Left hindlimb (tissue), 1 donor: ENCODE measurements at regions not wholly inside any gene's neighbourhood (a gene's known extent, or its start where the extent isn't known, plus 50 kb on each side); places are given as distances from the start of the nearest gene placed in this dataset.
"Not testable (repeated sequence)": the region's sequence is repeated elsewhere in the genome, so short reads cannot be mapped to it uniquely, and the experiment has no call there.

Experiments used
- DNase-seq: peaks from one replicate; pipeline ENCODE4 v3.0.0-alpha.2; 2018

DNA sequence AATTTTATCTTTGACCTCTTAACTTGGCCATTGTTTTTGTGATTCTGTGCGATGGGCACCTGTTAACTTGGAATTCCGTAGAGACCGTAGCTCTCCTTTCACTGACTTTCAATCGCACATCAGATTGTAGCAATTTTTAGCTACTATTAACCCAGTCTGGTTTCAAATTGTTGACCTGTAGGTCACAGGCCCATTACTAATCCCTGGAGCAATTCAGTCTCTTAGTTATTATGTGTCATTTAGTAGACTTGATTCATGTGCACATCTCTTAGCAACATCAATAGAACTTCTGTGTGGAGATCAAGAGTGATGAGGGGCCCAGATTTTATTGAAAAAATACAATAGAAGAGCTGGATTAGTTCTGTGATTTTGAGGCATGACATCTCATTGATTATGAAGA is 549.6 kb upstream of the SLC10A2 start:
- no peak for DNase-seq

- DNase-seq = no peak
Measured at GRCh38 chr13:103614761-103615160, 548.5 kb upstream of the SLC10A2 start.

DNA sequence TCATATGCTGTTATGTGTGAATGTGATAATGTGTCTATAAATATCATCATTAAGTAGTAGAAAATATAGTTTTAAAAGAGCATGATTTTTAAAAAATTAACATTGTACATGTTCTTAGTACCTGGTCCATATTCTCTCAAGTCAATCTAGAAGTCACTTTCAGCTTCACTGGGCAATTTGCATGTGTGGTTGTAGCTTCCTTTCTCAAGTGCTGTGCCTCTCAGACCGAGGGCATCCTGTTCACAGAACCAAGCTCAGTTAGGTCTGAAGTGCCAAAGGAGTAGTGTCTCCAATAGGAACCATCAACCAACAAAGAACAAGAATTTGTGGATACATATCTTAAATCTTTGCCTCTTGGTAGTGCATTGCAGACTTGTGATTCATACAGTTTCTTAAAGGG is 541.8 kb upstream of the SLC10A2 start:
- no peak for DNase-seq

DNA sequence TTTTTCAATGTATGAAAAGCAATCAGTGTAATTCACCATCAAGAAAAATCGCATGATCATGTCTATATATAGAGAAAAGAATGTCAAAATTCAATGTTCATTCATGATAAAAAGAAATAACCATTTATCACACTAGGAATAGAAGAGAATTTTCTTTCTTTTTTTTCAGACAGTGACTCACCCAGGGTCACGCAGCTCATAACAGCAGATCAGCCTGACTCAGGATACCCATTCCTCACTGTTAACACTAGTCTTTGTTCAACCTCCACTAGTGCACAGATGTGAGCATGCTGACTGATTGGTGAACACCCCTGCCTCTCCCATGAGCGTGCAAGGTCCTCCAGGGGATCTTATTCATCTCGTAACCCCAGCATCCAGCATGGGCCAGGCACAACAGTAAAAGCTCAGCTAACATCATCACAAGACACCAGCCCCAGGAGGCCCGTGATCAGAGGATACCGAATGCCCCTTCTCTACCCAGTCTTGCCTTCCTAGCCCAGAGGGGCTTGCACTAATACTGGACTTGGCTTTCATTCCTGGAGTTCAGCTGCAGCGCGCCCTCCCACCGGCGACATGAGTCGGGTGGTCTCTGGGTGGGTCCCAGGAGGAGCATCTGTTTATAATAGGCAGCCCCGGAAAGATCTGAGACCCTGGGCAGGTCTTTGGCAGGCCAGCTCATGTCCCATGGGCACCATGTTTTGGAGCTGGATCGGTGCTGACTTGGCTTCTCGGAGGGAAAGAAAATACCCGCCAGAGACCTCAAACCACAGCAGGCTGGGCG is 539.5 kb upstream of the SLC10A2 start:
- no peak for DNase-seq

GRCh38 chr13:103599870-103600269 is 533.7 kb upstream of the SLC10A2 start:
- not testable (repeated sequence) for DNase-seq

- no peak for DNase-seq
Measured at GRCh38 chr13:103598671-103599070, 532.5 kb upstream of the SLC10A2 start.

DNA sequence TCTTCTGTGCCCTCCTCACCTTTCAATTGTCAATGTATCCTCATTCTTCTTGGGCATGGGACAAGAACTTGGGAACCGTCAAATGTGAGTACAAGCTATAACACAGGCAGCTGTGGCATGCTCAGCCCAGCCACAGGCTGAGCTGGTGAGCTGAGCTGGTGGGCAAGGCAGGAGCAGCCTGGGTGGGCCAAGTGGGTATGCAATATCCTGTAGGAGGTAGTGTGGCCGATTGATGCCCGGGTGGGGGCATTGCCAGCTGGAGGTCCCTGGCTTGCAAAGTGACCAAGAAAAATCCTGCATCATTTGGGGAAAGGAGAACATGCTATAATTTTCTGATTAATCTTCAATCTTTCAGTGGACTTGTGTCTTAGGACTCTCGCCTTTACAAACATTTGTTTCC is 507.2 kb upstream of the SLC10A2 start:
- no peak for DNase-seq

GRCh38 chr13:103568314-103568713 is 502.1 kb upstream of the SLC10A2 start:
- no peak for DNase-seq

GRCh38 chr13:103557878-103558277 is 491.7 kb upstream of the SLC10A2 start:
- no peak for DNase-seq

DNA sequence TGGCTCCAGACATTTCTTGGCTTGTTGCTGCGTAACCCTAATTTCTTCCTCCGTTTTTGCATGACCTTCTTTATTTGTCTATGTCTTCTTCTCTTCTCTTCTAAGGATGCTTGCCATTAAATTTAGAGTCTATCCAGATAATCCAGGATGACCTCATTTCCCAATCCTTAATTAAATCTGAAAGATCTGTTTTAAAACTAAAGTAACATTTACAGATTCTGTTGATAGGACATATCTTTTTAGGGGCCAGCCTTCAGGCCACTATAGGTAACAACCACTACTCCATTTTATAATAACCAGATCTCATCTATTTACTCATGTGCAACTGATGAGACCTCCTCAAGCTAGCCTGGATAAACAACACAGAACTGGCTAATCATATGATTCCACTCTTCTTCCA is 490.5 kb upstream of the SLC10A2 start:
- DNase-seq = no peak

GRCh38 chr13:103547914-103548313 is 481.7 kb upstream of the SLC10A2 start:
- DNase-seq = no peak

DNA sequence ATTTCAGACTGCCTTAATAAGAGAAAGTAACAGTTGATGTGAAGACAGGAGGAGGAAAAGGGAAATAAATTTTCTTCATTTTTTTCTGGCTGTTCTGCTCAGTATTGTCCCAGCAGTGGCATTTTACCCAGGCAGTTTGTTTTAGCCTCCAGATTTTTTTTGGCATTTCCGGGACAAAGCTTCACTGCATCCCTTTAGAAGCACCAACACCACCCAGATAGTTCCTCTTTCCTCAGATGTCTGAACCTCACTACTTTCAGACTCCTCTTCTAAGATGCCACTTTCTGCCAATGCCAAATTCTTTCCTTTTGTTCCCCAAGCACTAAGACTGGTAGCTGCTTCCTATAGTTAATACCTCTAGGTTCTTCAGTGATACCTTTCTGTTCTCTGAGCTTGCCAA is 480.1 kb upstream of the SLC10A2 start:
- no peak for DNase-seq

- no peak for DNase-seq
Measured at GRCh38 chr13:103542648-103543047, 476.4 kb upstream of the SLC10A2 start.

- DNase-seq = no peak
Measured at GRCh38 chr13:103540382-103540765, 474.2 kb upstream of the SLC10A2 start.

DNA sequence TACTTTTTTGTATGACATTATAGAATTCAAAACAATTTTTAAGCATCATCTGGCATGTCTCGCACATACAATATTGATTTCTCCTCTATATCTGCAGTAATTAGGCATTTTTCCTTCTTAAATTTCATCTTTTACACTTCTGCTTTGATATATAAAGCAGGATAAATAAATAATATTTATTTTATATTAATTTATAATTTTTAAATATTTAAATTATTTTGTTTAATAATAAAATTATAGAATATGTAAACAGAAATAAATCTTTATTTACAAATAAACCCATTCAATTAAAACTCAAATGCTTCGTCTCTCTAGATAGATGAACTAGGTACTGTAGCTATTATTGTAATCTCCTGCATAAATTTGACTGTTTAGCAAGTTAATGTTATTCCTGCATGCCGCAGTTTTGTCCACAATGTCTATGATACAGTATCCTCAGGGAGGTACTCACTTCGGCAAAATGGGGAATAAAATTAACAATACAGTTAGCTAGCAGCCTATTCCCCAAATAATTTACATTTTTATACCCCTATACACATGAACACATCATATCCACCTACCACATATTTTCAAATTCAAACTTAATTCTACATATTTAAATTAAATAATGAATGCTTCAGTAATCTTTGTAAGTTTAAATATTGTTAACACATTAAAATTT is 473.6 kb upstream of the SLC10A2 start:
- DNase-seq = no peak

DNA sequence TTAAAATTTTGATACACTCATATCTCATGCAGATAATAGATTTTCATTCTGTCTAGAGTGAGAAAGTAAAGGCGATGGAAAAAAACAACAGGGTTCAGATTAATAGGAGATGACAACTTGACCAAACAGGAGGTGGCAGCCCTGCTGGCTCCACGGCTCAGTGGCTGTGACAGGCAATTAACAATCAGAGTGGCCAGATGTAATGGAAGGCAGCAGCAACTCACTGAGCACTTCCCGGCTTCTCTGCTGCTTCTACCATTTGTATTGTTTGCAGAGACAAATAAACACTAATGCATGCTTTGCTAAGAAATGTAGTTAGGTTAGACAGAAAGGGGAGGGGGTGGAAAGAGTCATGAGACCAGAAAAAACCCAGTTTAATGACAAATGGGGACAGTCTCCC is 473.0 kb upstream of the SLC10A2 start:
- no peak for DNase-seq

DNA sequence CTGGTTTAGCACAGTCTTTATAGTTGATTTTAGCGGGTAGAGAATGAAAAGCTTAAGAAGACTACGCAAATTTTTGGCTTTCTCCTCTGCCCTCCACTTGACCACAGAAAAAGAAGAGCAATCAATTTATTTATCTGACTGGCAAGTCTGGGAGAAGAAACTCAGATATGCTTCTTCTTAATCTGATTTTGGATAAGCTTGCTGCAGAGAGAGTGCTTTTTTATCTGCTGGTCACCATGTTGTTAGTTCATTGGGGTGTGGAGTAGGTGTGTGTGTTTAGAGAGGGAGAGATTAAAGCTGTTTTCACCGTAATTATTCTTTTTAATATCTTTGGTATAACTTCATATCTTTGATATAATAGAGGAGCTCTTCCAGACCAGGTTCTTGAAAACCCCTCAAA is 471.4 kb upstream of the SLC10A2 start:
- no peak for DNase-seq

DNA sequence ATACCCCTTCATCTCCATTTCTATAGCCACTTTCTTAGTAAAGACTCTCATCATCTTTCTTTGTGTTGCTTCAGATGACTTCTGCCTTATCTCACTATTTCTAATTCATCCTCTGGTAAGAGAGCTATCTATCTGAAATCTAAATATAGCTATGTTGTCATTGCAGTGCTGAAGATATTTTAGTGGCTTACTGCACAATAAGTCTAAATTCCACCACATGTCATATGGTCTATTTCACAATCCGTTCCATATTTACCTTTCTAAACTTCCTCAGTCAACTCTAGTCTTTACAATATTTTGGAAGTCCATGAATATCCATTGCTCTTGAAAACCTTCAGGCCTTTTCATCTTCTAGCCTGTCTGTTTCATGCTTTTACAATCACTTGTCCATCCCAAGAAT is 465.1 kb upstream of the SLC10A2 start:
- DNase-seq = no peak

- no peak for DNase-seq
Measured at GRCh38 chr13:103528437-103528836, 462.2 kb upstream of the SLC10A2 start.

DNA sequence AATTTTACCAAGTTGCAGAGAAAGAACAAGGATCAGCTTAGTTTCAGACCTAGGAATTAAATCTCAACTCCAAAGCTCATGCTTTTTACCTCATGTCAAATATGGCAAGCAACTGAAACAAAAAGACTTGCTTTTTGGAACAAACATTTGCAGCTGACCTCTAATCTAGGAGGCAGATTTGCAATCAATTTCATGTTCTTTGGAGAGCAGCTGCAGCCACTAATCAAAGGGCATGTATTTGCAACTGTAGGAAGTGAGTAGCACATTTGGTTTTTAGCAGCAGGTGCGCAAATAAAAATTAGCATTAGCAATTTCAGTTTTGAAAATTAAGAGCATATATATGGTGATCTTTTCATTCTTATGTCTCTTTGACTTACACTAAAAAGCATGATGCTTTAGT is 459.3 kb upstream of the SLC10A2 start:
- DNase-seq = no peak

DNA sequence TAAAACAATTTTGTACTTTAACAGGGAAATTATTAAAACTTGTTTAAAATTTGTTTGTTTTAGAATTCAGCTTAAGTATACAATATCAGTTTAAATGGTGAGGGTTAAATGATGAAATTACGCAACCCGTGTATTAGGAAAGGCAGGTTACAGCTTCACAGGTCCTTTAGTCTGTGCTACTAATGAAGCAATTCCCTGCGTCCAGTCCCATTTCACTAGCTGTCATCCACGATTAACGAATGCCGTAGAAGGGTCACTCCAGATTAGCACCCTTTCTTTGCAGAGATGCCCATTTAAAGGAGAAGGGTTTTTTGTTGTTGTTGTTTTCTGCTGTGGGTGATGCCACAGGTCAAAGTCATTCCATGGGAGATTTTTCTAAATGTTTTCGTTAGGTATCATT is 457.6 kb upstream of the SLC10A2 start:
- DNase-seq = no peak

- DNase-seq = no peak
Measured at GRCh38 chr13:103521532-103521931, 455.3 kb upstream of the SLC10A2 start.

GRCh38 chr13:103517768-103518102 is 451.5 kb upstream of the SLC10A2 start:
- DNase-seq = no peak

GRCh38 chr13:103517066-103517767 is 451.0 kb upstream of the SLC10A2 start:
- no peak for DNase-seq
